ENCODE measurements at regions not wholly inside any gene's neighbourhood (a gene's known extent, or its start where the extent isn't known, plus 50 kb on each side); places are given as distances from the start of the nearest gene placed in this dataset.

DNA sequence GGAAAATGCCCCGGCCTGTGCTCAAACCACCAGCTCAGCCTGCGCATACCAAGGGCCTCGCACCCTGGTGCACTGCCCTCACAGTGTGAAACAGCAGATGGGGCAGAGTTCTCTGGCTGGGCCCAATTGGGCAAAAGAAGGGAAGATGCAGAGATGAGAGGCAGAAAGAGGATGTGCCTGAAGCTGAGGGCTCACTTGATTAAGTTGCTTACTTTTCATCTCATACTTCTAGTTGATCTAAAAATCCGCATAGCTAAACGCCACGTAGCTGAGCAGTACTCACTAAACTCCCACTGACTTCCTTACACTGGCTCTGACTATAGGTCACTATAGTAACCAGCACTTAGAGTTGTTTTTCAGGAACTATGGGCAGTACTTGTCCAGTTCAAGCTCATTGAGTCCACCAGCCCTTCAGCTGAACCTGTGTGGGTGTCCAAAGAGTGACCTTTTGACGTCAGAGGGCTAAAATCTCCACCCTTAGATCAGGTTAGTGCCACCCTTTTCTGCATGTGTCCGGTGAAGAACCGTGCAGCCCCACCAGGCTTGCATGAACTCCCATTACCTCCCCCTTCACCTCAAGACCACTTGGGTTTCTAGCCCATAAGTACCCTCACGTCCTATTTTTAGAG is 215.2 kb downstream of the AUH start:
- TF ChIP-seq SUZ12 (IDR thresholded peaks at IDR 0.05) (no peak), BHLHE40 (IDR thresholded peaks at IDR 0.05; ENCODE audit: borderline replicate concordance) (no peak), ARNT (IDR thresholded peaks at IDR 0.05) (no peak), ELF4 (IDR thresholded peaks at IDR 0.05) (no peak), L3MBTL2 (conservative IDR thresholded peaks at IDR 0.05) (no peak), SP1 (IDR thresholded peaks at IDR 0.05) (no peak)
- DNase-seq (ENCODE audit: extremely low spot score), result no peak
- CTCF ChIA-PET, result no interaction called here
- POLR2A ChIA-PET, result no interaction called here

DNA sequence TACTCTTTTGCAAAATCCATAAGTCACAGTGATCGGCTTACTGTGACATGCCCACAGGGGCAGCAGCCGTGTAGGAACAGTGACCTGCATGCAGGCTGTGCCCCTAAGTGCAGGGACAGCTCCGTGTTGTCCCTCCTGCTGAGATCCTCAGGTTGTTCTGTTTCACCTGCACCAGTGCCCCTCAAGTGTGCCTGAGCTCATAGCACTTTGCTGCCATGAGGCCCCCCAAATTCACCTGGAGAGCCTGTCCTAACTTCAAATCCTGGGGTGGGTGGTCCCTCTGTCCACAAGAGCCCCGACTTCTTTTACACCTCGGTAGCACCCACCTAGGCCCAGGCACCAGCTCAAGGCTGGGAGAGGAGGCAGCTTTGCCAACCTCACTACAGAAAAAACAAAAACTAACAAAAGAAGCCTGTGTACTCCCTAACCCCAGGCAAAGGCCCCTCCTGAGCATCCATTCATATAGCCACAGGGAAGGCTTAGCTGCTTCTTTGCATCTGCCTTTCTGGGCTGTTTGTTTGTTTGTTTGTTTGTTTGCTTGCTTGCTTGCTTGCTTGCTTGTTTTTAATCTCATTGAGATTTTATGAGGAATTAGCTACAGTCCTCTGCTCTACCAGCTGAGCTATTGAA is 214.5 kb downstream of the AUH start:
- no peak for DNase-seq (ENCODE audit: extremely low spot score)
- no peak for TF ChIP-seq ELF4 (IDR thresholded peaks at IDR 0.05)
- CTCF ChIA-PET, result no interaction called here
- POLR2A ChIA-PET, result no interaction called here

DNA sequence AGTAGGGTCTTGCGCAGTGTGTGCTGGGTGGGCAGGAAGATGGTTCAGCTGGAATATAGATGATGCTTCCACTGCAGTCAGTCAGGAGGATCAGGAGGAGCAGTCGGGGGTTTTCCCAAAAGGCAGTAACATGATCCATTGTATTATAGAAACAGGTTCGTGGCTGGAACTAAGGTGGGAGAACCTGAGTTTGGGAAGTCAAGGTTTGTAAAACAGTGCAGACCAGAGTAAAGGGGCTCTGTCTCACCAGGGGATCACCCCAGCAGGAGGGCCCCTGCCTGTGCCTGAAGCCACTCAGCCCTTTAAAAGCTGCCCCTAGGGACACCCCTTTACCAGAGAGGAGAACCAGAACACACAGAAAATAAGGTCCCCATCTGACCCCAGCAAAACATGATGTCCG is 213.4 kb downstream of the AUH start:
- TF ChIP-seq CTBP1 (IDR thresholded peaks at IDR 0.05; ENCODE audit: borderline replicate concordance) (no peak), FOXA1 (IDR thresholded peaks at IDR 0.05) (no peak), FOXK2 (IDR thresholded peaks at IDR 0.05) (no peak), NFRKB (IDR thresholded peaks at IDR 0.05) (no peak), LEF1 (IDR thresholded peaks at IDR 0.05; ENCODE audit: borderline replicate concordance) (no peak), BHLHE40 (IDR thresholded peaks at IDR 0.05; ENCODE audit: borderline replicate concordance) (no peak), L3MBTL2 (conservative IDR thresholded peaks at IDR 0.05) (no peak), ELF4 (IDR thresholded peaks at IDR 0.05) (no peak)
- TF ChIP-seq, protein P1, sequence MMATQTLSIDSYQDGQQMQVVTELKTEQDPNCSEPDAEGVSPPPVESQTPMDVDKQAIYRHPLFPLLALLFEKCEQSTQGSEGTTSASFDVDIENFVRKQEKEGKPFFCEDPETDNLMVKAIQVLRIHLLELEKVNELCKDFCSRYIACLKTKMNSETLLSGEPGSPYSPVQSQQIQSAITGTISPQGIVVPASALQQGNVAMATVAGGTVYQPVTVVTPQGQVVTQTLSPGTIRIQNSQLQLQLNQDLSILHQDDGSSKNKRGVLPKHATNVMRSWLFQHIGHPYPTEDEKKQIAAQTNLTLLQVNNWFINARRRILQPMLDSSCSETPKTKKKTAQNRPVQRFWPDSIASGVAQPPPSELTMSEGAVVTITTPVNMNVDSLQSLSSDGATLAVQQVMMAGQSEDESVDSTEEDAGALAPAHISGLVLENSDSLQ (IDR thresholded peaks at IDR 0.05), result no peak
- CTCF ChIA-PET, result no interaction called here
- POLR2A ChIA-PET, result no interaction called here
- DNase-seq (ENCODE audit: extremely low spot score), result no peak

DNA sequence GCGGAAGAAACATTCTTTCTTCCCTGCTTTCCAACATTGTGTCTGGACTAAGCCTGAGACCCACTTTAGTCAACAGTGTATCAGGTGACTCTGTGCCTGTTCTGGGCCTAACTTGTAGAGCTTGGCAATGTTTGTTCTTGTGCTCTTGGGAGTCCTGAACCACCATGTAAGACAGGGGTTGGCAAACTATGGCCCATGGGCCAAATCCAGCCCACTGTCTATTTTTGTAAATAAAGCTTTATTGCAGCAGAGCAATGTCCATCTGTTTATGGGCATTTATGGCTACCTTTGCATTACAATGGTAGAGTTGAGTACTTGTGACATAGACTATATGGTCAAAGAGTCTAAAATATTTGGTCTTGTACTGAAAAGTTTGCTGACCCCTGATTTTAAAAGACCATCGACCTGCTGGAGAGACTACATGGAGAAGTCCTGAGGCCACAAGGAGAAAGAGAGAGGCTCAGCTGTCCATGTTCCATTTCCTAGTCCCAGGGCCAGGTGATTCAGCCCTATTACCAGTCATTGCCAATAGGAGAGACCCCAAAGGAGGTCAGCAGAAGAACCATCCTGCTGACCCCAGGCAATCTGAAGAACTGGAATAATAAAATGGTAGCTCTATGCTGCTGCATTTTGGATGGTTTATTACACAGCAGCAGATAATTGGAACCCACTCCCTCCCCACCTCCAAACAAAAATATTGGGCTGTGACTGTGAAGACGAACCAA is 211.3 kb downstream of the AUH start:
- POLR2A ChIA-PET, result no interaction called here
- no peak for TF ChIP-seq ELF4 (IDR thresholded peaks at IDR 0.05)
- TF ChIP-seq, protein P1 (IDR thresholded peaks at IDR 0.05), result no peak
- TF ChIP-seq FOXA1 (IDR thresholded peaks at IDR 0.05), result no peak
- no peak for TF ChIP-seq CTBP1 (IDR thresholded peaks at IDR 0.05; ENCODE audit: borderline replicate concordance)
- TF ChIP-seq L3MBTL2 (conservative IDR thresholded peaks at IDR 0.05), result no peak
- TF ChIP-seq SP1 (IDR thresholded peaks at IDR 0.05), result no peak
- TF ChIP-seq NFRKB (IDR thresholded peaks at IDR 0.05), result no peak
- no peak for TF ChIP-seq BHLHE40 (IDR thresholded peaks at IDR 0.05; ENCODE audit: borderline replicate concordance)
- no peak for TF ChIP-seq ARNT (IDR thresholded peaks at IDR 0.05)
- TF ChIP-seq FOXK2 (IDR thresholded peaks at IDR 0.05), result no peak
- no peak for TF ChIP-seq LEF1 (IDR thresholded peaks at IDR 0.05; ENCODE audit: borderline replicate concordance)
- TF ChIP-seq SUZ12 (IDR thresholded peaks at IDR 0.05), result no peak
- no peak for DNase-seq (ENCODE audit: extremely low spot score)
- CTCF ChIA-PET, result no interaction called here

DNA sequence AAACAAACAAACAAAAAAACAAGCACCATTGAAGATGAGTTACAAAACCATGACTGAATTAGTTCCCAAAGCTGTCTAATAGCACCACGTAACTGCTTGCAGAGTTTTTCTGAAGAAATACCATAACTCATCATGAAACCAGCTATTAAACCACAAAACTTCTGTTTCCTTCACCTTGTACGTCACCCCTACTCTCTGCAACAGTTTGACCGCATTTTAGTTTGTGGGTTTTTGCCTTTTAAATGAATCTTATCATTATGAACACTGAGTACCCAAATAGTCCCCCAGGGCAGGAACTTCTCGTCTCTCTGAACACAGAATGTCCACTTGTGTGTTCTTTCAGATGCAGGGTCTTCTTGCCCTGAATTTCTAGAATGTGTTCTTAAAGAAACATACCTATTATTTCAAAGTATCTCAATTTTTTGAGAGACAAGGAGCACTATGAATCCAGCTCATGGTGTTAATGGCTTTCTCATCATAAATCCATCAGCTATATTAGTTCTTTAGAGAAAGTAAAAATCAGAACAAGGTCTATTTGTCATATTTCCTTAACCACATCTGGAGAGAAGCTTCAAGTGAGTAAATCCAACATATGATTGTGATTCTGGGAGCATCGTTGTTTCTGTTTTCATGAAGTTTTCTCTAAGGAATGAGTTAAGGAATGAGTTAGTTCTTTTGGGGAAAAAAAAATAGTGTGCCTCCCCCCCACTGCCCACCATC is 210.6 kb downstream of the AUH start:
- TF ChIP-seq ZNF384 (IDR thresholded peaks at IDR 0.05) (no peak), ARNT (IDR thresholded peaks at IDR 0.05) (no peak), ELF4 (IDR thresholded peaks at IDR 0.05) (no peak), TARDBP (IDR thresholded peaks at IDR 0.05) (no peak), FOXK2 (IDR thresholded peaks at IDR 0.05) (no peak), FOXM1 (IDR thresholded peaks at IDR 0.05; ENCODE audit: borderline replicate concordance) (no peak), SUZ12 (IDR thresholded peaks at IDR 0.05) (no peak), BHLHE40 (IDR thresholded peaks at IDR 0.05; ENCODE audit: borderline replicate concordance) (no peak), CTBP1 (IDR thresholded peaks at IDR 0.05; ENCODE audit: borderline replicate concordance) (no peak), NFRKB (IDR thresholded peaks at IDR 0.05) (no peak), HDGF (IDR thresholded peaks at IDR 0.05; ENCODE audit: borderline replicate concordance) (no peak), FOXA1 (IDR thresholded peaks at IDR 0.05) (no peak), SP1 (IDR thresholded peaks at IDR 0.05) (no peak)
- TF ChIP-seq, protein P1 (IDR thresholded peaks at IDR 0.05), result no peak
- CTCF ChIA-PET, result no interaction called here
- no peak for DNase-seq (ENCODE audit: extremely low spot score)
- POLR2A ChIA-PET, result no interaction called here

DNA sequence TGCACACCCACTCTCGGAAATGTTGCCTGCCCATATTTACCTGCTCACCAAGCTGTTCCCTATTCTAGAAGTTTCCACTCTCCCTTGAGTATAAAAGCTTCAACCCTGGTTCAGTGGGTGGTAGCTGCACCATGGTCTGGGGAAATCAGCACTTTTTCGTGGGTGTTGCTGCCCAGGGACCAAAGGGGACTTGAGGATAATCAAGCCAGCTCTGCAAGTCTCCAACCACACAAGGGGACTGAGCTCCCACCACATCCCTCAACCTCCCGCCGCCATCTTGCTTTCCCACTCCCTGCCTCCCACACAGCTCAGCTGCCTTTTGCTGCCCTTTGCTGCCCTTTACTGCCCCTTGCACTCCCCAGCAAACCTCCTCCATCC is 210.0 kb downstream of the AUH start:
- POLR2A ChIA-PET, result no interaction called here
- CTCF ChIA-PET, result no interaction called here
- TF ChIP-seq L3MBTL2 (conservative IDR thresholded peaks at IDR 0.05) (no peak), BHLHE40 (IDR thresholded peaks at IDR 0.05; ENCODE audit: borderline replicate concordance) (no peak), FOXK2 (IDR thresholded peaks at IDR 0.05) (no peak), HDGF (IDR thresholded peaks at IDR 0.05; ENCODE audit: borderline replicate concordance) (no peak), SP1 (IDR thresholded peaks at IDR 0.05) (no peak), LEF1 (IDR thresholded peaks at IDR 0.05; ENCODE audit: borderline replicate concordance) (no peak), ELF4 (IDR thresholded peaks at IDR 0.05) (no peak), SUZ12 (IDR thresholded peaks at IDR 0.05) (no peak), ZNF384 (IDR thresholded peaks at IDR 0.05) (no peak), ARNT (IDR thresholded peaks at IDR 0.05) (no peak), CTBP1 (IDR thresholded peaks at IDR 0.05; ENCODE audit: borderline replicate concordance) (no peak), NFRKB (IDR thresholded peaks at IDR 0.05) (no peak), FOXM1 (IDR thresholded peaks at IDR 0.05; ENCODE audit: borderline replicate concordance) (no peak), FOXA1 (IDR thresholded peaks at IDR 0.05) (no peak), TARDBP (IDR thresholded peaks at IDR 0.05) (no peak)
- TF ChIP-seq, protein P1 (IDR thresholded peaks at IDR 0.05), result no peak
- no peak for DNase-seq (ENCODE audit: extremely low spot score)

All from HEK293T (cell line).